H9 (cell line): ENCODE measurements at regions not wholly inside any gene's neighbourhood (a gene's known extent, or its start where the extent isn't known, plus 50 kb on each side); places are given as distances from the start of the nearest gene placed in this dataset.

Experiments used
- DNase-seq: peaks from one replicate; pipeline ENCODE4 v3.0.0-alpha.2; 2017
- H2AFZ ChIP-seq: one replicate; pipeline ENCODE4 v1.6.1; 2013; ENCODE audit warnings: mild to moderate bottlenecking, low read length, control low read depth, moderate library complexity
- H2AK5ac ChIP-seq: 2 replicates; pipeline ENCODE4 v1.6.1; 2013; ENCODE audit warnings: low read length, control low read depth, mixed read lengths; ENCODE audit not compliant: insufficient read length
- H2BK120ac ChIP-seq: one replicate; pipeline ENCODE4 v1.6.1; 2013; ENCODE audit warnings: low read depth, mild to moderate bottlenecking, low read length, control low read depth, inconsistent platforms; ENCODE audit not compliant: poor library complexity, severe bottlenecking
- H2BK12ac ChIP-seq: 2 replicates; pipeline ENCODE4 v1.6.1; 2013; ENCODE audit warnings: low read length, control low read depth, mixed read lengths, low read depth; ENCODE audit not compliant: insufficient read length
- H2BK15ac ChIP-seq: 2 replicates; pipeline ENCODE4 v1.6.1; 2013; ENCODE audit warnings: low read depth, low read length, control low read depth
- H2BK20ac ChIP-seq: one replicate; pipeline ENCODE4 v1.6.1; 2013; ENCODE audit warnings: low read depth, mild to moderate bottlenecking, low read length, control low read depth, inconsistent platforms; ENCODE audit not compliant: poor library complexity, severe bottlenecking
- H2BK5ac ChIP-seq: 2 replicates; pipeline ENCODE4 v1.6.1; 2013; ENCODE audit warnings: low read length, control low read depth, mixed read lengths; ENCODE audit not compliant: insufficient read length
- H3K14ac ChIP-seq: 2 replicates; pipeline ENCODE4 v1.6.1; 2013; ENCODE audit warnings: low read length, control low read depth; ENCODE audit not compliant: insufficient read depth
- H3K18ac ChIP-seq: 2 replicates; pipeline ENCODE4 v1.6.1; 2013; ENCODE audit warnings: low read depth, mild to moderate bottlenecking, mixed read lengths, low read length, control low read depth; ENCODE audit not compliant: insufficient read length
- H3K23ac ChIP-seq: 2 replicates; pipeline ENCODE4 v1.6.1; 2013; ENCODE audit warnings: low read length, control low read depth, mixed read lengths, low read depth; ENCODE audit not compliant: insufficient read length
- H3K23me2 ChIP-seq: 2 replicates; pipeline ENCODE4 v1.6.1; 2013; ENCODE audit warnings: low read depth, mild to moderate bottlenecking, mixed read lengths, low read length, control low read depth; ENCODE audit not compliant: insufficient read length, poor library complexity, severe bottlenecking
- H3K27ac ChIP-seq: 2 replicates; pipeline ENCODE4 v1.5.1; 2013; ENCODE audit warnings: low read length, control low read depth, mixed read lengths, low read depth; ENCODE audit not compliant: insufficient read length
- H3K27me3 ChIP-seq: 2 replicates; pipeline ENCODE4 v1.6.1; 2013; ENCODE audit warnings: low read length, control low read depth, inconsistent platforms; ENCODE audit not compliant: insufficient read depth
- H3K4ac ChIP-seq: 2 replicates; pipeline ENCODE4 v1.6.1; 2013; ENCODE audit warnings: low read depth, mild to moderate bottlenecking, control low read depth, inconsistent platforms, low read length, moderate library complexity
- H3K4me1 ChIP-seq: 2 replicates; pipeline ENCODE4 v1.6.1; 2013; ENCODE audit warnings: low read length, control low read depth, inconsistent platforms; ENCODE audit not compliant: insufficient read depth
- H3K4me2 ChIP-seq: 2 replicates; pipeline ENCODE4 v1.6.1; 2013; ENCODE audit warnings: low read length, control low read depth, mixed read lengths; ENCODE audit not compliant: insufficient read length, insufficient read depth
- H3K56ac ChIP-seq: 2 replicates; pipeline ENCODE4 v1.6.1; 2013; ENCODE audit warnings: low read depth, mild to moderate bottlenecking, mixed read lengths, low read length, control low read depth; ENCODE audit not compliant: insufficient read length
- H3K79me1 ChIP-seq: 2 replicates; pipeline ENCODE4 v1.6.1; 2013; ENCODE audit warnings: low read depth, mild to moderate bottlenecking, moderate library complexity, low read length, control low read depth, inconsistent platforms; ENCODE audit not compliant: insufficient read depth, poor library complexity, severe bottlenecking
- H3K79me2 ChIP-seq: 2 replicates; pipeline ENCODE4 v1.6.1; 2013; ENCODE audit warnings: low read length, control low read depth, inconsistent platforms; ENCODE audit not compliant: insufficient read depth
- H3K9ac ChIP-seq: 2 replicates; pipeline ENCODE4 v1.6.1; 2013; ENCODE audit warnings: low read length, control low read depth, mixed read lengths; ENCODE audit not compliant: insufficient read length; ENCODE audit errors: extremely low read depth
- H3K9me3 ChIP-seq: one replicate; pipeline ENCODE4 v1.6.1; 2013; ENCODE audit warnings: low read depth, low read length, inconsistent platforms; ENCODE audit not compliant: control insufficient read depth
- H3T11ph ChIP-seq: one replicate; pipeline ENCODE4 v1.6.1; 2013; ENCODE audit warnings: mild to moderate bottlenecking, low read length, control low read depth, inconsistent platforms
- H4K20me1 ChIP-seq: one replicate; pipeline ENCODE4 v1.6.1; 2013; ENCODE audit not compliant: control insufficient read depth, insufficient read length, insufficient read depth
- H4K5ac ChIP-seq: 2 replicates; pipeline ENCODE4 v1.6.1; 2013; ENCODE audit warnings: low read depth, mild to moderate bottlenecking, mixed read lengths, low read length, control low read depth; ENCODE audit not compliant: insufficient read length
- H4K8ac ChIP-seq: replicated peaks from 2 replicates; pipeline ENCODE4 v1.6.1; 2013; ENCODE audit warnings: low read length, control low read depth, mixed read lengths, low read depth; ENCODE audit not compliant: insufficient read length
- H4K91ac ChIP-seq: 2 replicates; pipeline ENCODE4 v1.6.1; 2013; ENCODE audit warnings: low read depth, mild to moderate bottlenecking, moderate library complexity, mixed read lengths, low read length, control low read depth; ENCODE audit not compliant: insufficient read length
- H3K27ac Mint-ChIP-seq, 3 experiments: 2 replicates in 2 of 3; 3 replicates in 1 of 3; pipeline ENCODE4 v1.8.0; 2020 to 2021; ENCODE audit warnings: mixed read lengths in 3 of 3, mild to moderate bottlenecking in 1 of 3, moderate library complexity in 1 of 3
- H3K27me3 Mint-ChIP-seq: 2 replicates; pipeline ENCODE4 v1.8.0; 2021; ENCODE audit warnings: low read depth, mild to moderate bottlenecking, moderate library complexity, mixed read lengths
- H3K36me3 Mint-ChIP-seq, 3 experiments: 2 replicates in 2 of 3; 3 replicates in 1 of 3; pipeline ENCODE4 v1.8.0; 2020 to 2021; ENCODE audit warnings: low read depth in 3 of 3, mixed read lengths in 3 of 3; ENCODE audit not compliant: insufficient read depth in 1 of 3
- H3K4me1 Mint-ChIP-seq, 2 experiments: 2 replicates each; pipeline ENCODE4 v1.8.0; 2020; ENCODE audit warnings: mixed read lengths in 2 of 2
- H3K4me3 Mint-ChIP-seq, 2 experiments: 2 replicates in 1 of 2; 3 replicates in 1 of 2; pipeline ENCODE4 v1.8.0; 2020 to 2021; ENCODE audit warnings: mild to moderate bottlenecking in 2 of 2, mixed read lengths in 2 of 2, moderate library complexity in 1 of 2
- H3K9me3 Mint-ChIP-seq, 2 experiments: 2 replicates in 1 of 2; 3 replicates in 1 of 2; pipeline ENCODE4 v1.8.0; 2020; ENCODE audit warnings: mild to moderate bottlenecking in 2 of 2, mixed read lengths in 2 of 2, moderate library complexity in 1 of 2
- CTCF ChIP-seq: fragments of 200-600 bp; sonication (generic); conservative IDR thresholded peaks from 3 replicates; pipeline ENCODE4 v1.8.0; 2021; ENCODE audit warnings: antibody characterized with exemption, mild to moderate bottlenecking
- WGBS: extraction: QIAGEN DNeasy Blood & Tissue Kit; methylation state at CpG from one replicate; pipeline ENCODE4 v1.1.7; 2013; ENCODE audit warnings: missing lambda C conversion rate, low lambda C conversion rate, mixed read lengths; ENCODE audit not compliant: insufficient read length; ENCODE audit errors: extremely low coverage; 5-methylcytosine and 5-hydroxymethylcytosine counted together

GRCh38 chr15:77839456-77839855, 206.7 kb upstream of the LINGO1 start:
- Mint-ChIP-seq H3K36me3 (peaks cover 1 to 4% (median 3%) of the 10 kb centered on the region in 3 experiments; a peak in 6 of 7 replicates), H3K4me3 (no peak overlapping the region), H3K9me3 (peaks cover 6 to 8% of the 10 kb centered on the region in 2 experiments; a peak in 4 of 5 replicates), H3K4me1 (peaks cover 23 to 37% of the 10 kb centered on the region in 2 experiments), H3K27me3 (peaks cover 7% of the 10 kb centered on the region), H3K27ac (no peak overlapping the region)
- no peaks in the 10 kb centered on the region for H4K20me1 ChIP-seq
- no peak overlapping the region for H4K8ac ChIP-seq
- WGBS: no CpG with 5 or more reads among the region's 8 CpGs
- no peak overlapping the region for H3K23ac ChIP-seq
- no peak overlapping the region for H3K27ac ChIP-seq
- no peak overlapping the region for H2BK15ac ChIP-seq
- H3K4me1 ChIP-seq: no peaks in the 10 kb centered on the region; the same call in 1 of the 2 replicates
- H3T11ph ChIP-seq: no peak overlapping the region
- no peak overlapping the region for H4K91ac ChIP-seq
- no peak overlapping the region for H3K56ac ChIP-seq
- H3K27me3 ChIP-seq: no peaks in the 10 kb centered on the region
- no peak overlapping the region for H3K18ac ChIP-seq
- H4K5ac ChIP-seq: no peak overlapping the region
- no peak overlapping the region for H2BK120ac ChIP-seq
- H2BK20ac ChIP-seq: no peak overlapping the region
- H3K4ac ChIP-seq: no peak overlapping the region
- H2AK5ac ChIP-seq: no peak overlapping the region
- no peak overlapping the region for H3K9ac ChIP-seq
- no peak overlapping the region for H2AFZ ChIP-seq
- H3K14ac ChIP-seq: no peak overlapping the region
- H2BK5ac ChIP-seq: no peak overlapping the region
- no peaks in the 10 kb centered on the region for H3K9me3 ChIP-seq
- DNase-seq: peak; percentile 19
- H2BK12ac ChIP-seq: no peak overlapping the region
- H3K23me2 ChIP-seq: no peaks in the 10 kb centered on the region
- no peak overlapping the region for H3K4me2 ChIP-seq
- no peaks in the 10 kb centered on the region for H3K79me1 ChIP-seq
- no peak for TF ChIP-seq CTCF
- no peaks in the 10 kb centered on the region for H3K79me2 ChIP-seq
